Heart right ventricle (tissue), 16 donors: ENCODE measurements at regions not wholly inside any gene's neighbourhood (a gene's known extent, or its start where the extent isn't known, plus 50 kb on each side); places are given as distances from the start of the nearest gene placed in this dataset.
A peak's percentile ranks its signal among the peaks of the same experiment; 100 is the strongest.

Source experiments
- ATAC-seq, 8 donors: fragments of 200-7000 bp; cut with Tn5 transposase; one replicate each; pipeline ENCODE4 v1.9.1; 2020; ENCODE audit warnings: mild to moderate bottlenecking in 8 of 8, moderate library complexity in 8 of 8, moderate number of reproducible peaks in 1 of 8
- DNase-seq, 2 donors: peaks; one replicate each; pipeline ENCODE4 v3.0.0-alpha.2; 2020
- H3K27ac ChIP-seq, 10 donors: fragments of 200-600 bp; sonication (generic) in 2 of 10; one replicate each; pipeline versions ENCODE4 v1.5.0 to v1.8.0; 2020 to 2022; ENCODE audit warnings: mild to moderate bottlenecking in 3 of 10
- H3K27me3 ChIP-seq, 7 donors: fragments of 200-600 bp; one replicate each; pipeline ENCODE4 v1.8.0; 2021 to 2022; ENCODE audit warnings: mild to moderate bottlenecking in 2 of 7
- H3K36me3 ChIP-seq, 9 donors: fragments of 200-600 bp; sonication (generic) in 1 of 9; one replicate each; pipeline versions ENCODE4 v1.5.0 to v1.8.0; 2020 to 2022; ENCODE audit warnings: mild to moderate bottlenecking in 2 of 9
- H3K4me1 ChIP-seq, 9 donors: fragments of 200-600 bp; sonication (generic) in 1 of 9; one replicate each; pipeline versions ENCODE4 v1.5.0 to v1.8.0; 2020 to 2022; ENCODE audit warnings: mild to moderate bottlenecking in 4 of 9
- H3K4me3 ChIP-seq, 10 donors: fragments of 200-600 bp; sonication (generic) in 2 of 10; one replicate each; pipeline versions ENCODE4 v1.5.0 to v1.8.0; 2020 to 2022; ENCODE audit warnings: mild to moderate bottlenecking in 7 of 10, moderate library complexity in 2 of 10
- H3K9me3 ChIP-seq, 11 donors: fragments of 200-600 bp in 10 of 11; sonication (generic) in 2 of 11; one replicate each; pipeline versions ENCODE4 v1.5.0 to v1.8.0; 2013 to 2022; ENCODE audit warnings: mild to moderate bottlenecking in 2 of 11, control low read depth in 1 of 11, moderate library complexity in 1 of 11
- CTCF ChIP-seq, 9 donors: fragments of 200-600 bp; sonication (generic) in 2 of 9; IDR thresholded peaks; one replicate each; pipeline versions ENCODE4 v1.5.0 to v1.8.0; 2021 to 2022; ENCODE audit warnings: antibody characterized with exemption in 9 of 9, mild to moderate bottlenecking in 5 of 9, moderate library complexity in 1 of 9
- WGBS, 2 donors: extraction: QIAGEN DNeasy Blood & Tissue Kit; methylation state at CpG; one replicate each; pipeline ENCODE4 v1.1.7; 2013; ENCODE audit warnings: inconsistent platforms in 1 of 2; 5-methylcytosine and 5-hydroxymethylcytosine counted together
- intact Hi-C, 10 donors: fragments of 100-400 bp; cut with DNase I; formaldehyde crosslinking; loops; one replicate each; pipeline versions ENCODE4 v1.11.1 to v1.14.2; 2022
- donor health status: Arrhythmogenic right ventricular cardiomyopathy.
- donor health status: ischemic (EF 13 %, LVEDD 7.1; RV severe dilation, severe dysfunction).
- donor health status: healthy with polysubstance abuse.
- donor health status: DM: no; HTN: yes; CAD: no.
- donor health status: DM: no; HTN: no; CAD: no.
- donor health status: ischemic (EF 25% LVEDD 6.9; RV normal size, moderate dysfunction).
- donor health status: ischemic (EF 25% LVEDD 5.7; RV mildly dilated, moderate dysfunction).
- donor health status: healthy.
- donor health status: DM: yes; HTN: yes; CAD: no.
- donor health status: Ischemic cardiomyopathy.
- donor health status: ischemic (EF 35%, LVEDD 5.7; RV mildly dilated, moderate dysfunction).
- donor health status: nonischemic (EF 11% LVEDD 7.7; RV severe dilation, severe dysfunction).
- donor health status: DM: yes; HTN: yes; CAD: no.
- donor health status: PGD.
- donor health status: ischemic (EF 29% LVEDD 5.4; RV normal size, mild dysfunction).
- donor health status: nonischemic (EF 23%, LVEDD 6.1; RV moderate dilation, normal function).

- ATAC-seq (no peak), DNase-seq (no peak)
- 88 to 90% methylated on average over 3 of the region's 3 CpGs for WGBS, 2 donors
- Histone ChIP-seq H3K4me1 (peaks cover 0 to 4% (median 0%) of the 10 kb centered on the region in 9 donors), H3K27ac (no peak overlapping the region), H3K4me3 (no peak overlapping the region), H3K36me3 (no peaks in the 10 kb centered on the region), H3K27me3 (no peaks in the 10 kb centered on the region), H3K9me3 (no peaks in the 10 kb centered on the region)
- intact Hi-C loops: no loop called here
- no peak for TF ChIP-seq CTCF (IDR thresholded peaks at IDR 0.05)
Measured at GRCh38 chr13:73173279-73173811, 114.5 kb downstream of the KLF5 start.

GRCh38 chr13:73171926-73172325 lies 113.1 kb downstream of the KLF5 start:
- H3K4me3 ChIP-seq: no peak overlapping the region
- ATAC-seq (peak in 6 of 8 donors; percentile 50 to 73 (median 64)), DNase-seq (no peak)
- H3K27me3 ChIP-seq: no peaks in the 10 kb centered on the region
- no peak for TF ChIP-seq CTCF (IDR thresholded peaks at IDR 0.05)
- 60 to 62% methylated on average over 5 of the region's 5 CpGs for WGBS, 2 donors
- H3K27ac ChIP-seq: peak overlapping the region in 1 of 10 donors; percentile 36
- H3K36me3 ChIP-seq: no peaks in the 10 kb centered on the region
- no peaks in the 10 kb centered on the region for H3K9me3 ChIP-seq
- peaks cover 0 to 4% (median 0%) of the 10 kb centered on the region in 9 donors for H3K4me1 ChIP-seq
- intact Hi-C loops: no loop called here

- DNase-seq (no peak), ATAC-seq (no peak)
- 92 to 93% methylated on average over 5 of the region's 5 CpGs for WGBS, 2 donors
- Histone ChIP-seq H3K4me3 (no peak overlapping the region), H3K4me1 (peaks cover 0 to 4% (median 0%) of the 10 kb centered on the region in 9 donors), H3K9me3 (no peaks in the 10 kb centered on the region), H3K27me3 (no peaks in the 10 kb centered on the region), H3K27ac (no peak overlapping the region), H3K36me3 (no peaks in the 10 kb centered on the region)
- intact Hi-C loops: no loop called here
- TF ChIP-seq CTCF (IDR thresholded peaks at IDR 0.05): no peak
Measured at GRCh38 chr13:73171271-73171682, 112.5 kb downstream of the KLF5 start.

- no peaks in the 10 kb centered on the region for H3K9me3 ChIP-seq
- DNase-seq (no peak), ATAC-seq (no peak)
- H3K27me3 ChIP-seq: peaks cover 0 to 3% (median 0%) of the 10 kb centered on the region in 7 donors
- 20 to 24% methylated on average over 2 of the region's 2 CpGs for WGBS, 2 donors
- intact Hi-C loops: no loop called here
- no peak overlapping the region for H3K4me3 ChIP-seq
- H3K4me1 ChIP-seq: peaks cover 0 to 4% (median 0%) of the 10 kb centered on the region in 9 donors
- no peaks in the 10 kb centered on the region for H3K36me3 ChIP-seq
- H3K27ac ChIP-seq: no peak overlapping the region
- TF ChIP-seq CTCF (IDR thresholded peaks at IDR 0.05): no peak
Measured at GRCh38 chr13:73169971-73170370, 111.2 kb downstream of the KLF5 start.
